ENCODE measurements at regions not wholly inside any gene's neighbourhood (a gene's known extent, or its start where the extent isn't known, plus 50 kb on each side); places are given as distances from the start of the nearest gene placed in this dataset.
"Not testable (repeated sequence)": the region's sequence is repeated elsewhere in the genome, so short reads cannot be mapped to it uniquely, and the experiment has no call there.

DNA sequence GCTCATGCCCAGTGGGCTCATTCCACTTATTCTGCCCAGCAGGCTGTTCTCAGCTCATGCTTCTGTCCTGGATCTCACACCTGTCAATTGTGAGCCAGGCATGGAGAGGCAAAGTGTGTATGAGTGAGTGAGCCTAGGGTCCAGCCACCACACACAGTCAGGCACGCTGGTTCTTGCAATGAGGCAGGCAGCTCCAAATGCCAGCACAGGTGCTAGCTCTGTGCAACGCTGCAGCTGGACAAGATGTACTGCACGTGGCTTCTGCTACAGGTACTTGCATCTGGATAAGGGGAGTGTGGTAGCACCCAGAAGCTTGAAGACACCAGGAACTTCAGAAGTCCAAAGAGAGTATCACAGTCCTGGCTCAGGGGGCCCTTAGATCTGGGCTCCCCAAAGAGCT is 1249.4 kb upstream of the IGFBP7 start:
- no peak for DNase-seq

DNA sequence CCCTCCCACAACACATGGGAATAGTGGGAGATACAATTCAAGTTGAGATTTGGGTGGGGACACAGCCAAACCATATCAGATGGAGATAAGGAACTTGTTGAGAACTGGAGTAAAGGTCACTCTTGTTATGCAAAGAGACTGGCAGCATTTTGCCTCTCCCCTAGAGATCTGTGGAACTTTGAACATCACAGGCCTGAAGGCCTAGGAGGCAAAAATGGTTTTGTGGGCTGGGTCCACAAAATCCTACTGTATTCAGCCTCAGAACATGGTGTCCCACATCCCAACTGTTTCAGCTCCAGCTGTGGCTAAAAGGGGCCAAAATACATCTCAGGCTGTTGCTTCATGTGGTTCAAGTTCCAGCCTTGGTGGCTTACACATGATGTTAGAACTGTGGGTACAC is 1247.8 kb upstream of the IGFBP7 start:
- DNase-seq: no peak

DNA sequence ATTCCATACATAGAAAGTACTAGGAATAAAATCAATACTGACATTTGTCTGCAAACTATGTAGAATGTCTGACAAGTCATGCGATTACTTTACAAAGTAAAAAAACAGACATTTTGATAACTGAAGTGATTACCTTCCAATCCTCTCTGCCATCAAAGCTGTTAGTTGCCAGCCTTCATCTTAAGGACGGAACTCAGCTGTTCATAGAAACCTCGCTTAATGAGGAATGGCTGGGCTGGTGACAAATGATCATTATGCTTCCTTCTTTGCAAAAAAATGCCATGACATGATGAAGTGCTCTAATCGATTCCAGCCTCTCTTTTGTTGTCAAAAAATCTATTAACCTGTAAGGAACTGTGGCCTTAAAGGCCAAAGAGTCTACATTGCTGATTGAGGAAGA is 1214.9 kb upstream of the IGFBP7 start:
- no peak for DNase-seq

DNA sequence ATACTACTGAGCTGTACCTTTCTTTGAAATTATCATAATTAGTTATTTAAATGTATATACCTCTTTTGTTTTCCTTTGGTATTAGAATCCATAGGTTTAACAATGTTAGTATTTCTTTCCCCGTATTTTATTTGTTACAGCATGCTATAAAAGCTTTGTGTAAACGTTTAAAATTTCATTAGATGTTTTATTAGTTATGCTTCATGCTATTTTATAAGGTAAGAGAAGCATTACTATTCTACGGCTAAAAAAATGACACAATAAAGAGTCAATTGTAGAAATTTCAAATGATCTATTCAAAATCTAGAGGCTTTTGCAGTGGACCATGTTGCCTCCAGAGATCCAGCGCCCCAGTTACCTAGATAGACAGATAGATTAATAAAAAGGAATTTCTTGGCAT is 1203.3 kb upstream of the IGFBP7 start:
- no peak for DNase-seq

DNA sequence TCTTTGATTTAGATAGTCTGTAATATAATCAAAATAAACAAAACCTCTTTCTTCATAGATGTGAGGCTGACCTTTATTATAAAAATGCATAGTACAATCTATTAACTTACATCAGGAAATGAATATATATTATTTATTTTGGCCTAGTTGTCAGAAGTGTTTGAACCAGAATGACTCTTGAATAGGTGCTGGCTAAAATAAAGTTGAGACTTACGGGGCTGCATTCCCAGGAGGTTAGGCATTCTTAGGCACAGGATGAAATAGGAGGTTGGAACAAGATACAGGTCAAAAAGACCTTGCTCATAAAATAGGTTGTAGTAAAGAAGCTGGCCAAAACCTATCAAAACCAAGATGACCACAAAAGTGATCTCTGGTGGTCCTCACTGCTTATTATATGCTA is 1193.3 kb upstream of the IGFBP7 start:
- DNase-seq: no peak

DNA sequence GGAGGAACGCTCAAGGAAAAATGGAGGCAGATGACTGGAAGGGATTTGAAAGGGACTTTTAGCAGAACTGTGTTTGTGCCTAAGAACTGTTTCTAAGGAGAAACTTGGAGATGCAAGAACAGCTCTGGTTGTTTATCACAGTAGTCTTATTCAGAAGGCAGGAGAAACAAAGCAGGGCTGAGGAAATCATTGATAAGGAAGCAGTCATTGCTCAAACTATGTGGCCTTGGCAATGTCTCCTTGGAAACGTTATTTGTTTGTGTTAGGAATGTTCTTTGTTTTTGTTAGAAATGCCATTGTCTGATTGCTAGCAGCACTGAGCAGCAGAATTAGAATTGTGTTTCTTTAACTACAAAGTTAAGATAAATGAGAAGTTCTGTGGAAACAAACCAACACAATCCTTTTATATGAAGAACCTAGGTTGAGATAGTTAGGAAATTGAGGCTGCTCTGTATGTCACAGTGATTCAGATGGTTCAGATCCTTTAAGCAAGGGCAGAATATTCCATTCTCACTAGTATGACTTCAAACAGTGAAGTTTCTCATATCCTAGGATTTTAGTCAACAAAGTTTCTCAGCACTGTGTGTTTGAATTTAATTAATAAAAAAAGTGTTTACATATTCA is 1191.3 kb upstream of the IGFBP7 start:
- no peak for DNase-seq

DNA sequence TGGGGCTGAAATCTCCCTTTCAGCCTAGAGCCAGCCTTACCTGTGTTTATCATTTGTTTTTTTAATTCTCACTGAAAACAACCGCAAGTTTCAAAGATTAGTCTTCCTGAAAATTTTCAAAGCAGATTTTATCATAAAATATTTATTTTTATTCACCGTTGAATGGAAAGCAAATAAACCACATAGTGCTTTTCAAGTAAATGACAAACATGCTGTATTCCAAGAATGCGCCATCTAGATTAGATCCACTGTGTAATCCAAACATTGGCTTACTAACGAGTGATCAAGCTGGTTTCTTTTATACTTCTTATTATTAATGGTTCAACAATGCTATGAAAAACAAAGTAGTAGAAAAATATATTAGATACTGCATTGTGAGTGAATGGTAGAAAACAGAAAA is 1176.2 kb upstream of the IGFBP7 start:
- no peak for DNase-seq

DNA sequence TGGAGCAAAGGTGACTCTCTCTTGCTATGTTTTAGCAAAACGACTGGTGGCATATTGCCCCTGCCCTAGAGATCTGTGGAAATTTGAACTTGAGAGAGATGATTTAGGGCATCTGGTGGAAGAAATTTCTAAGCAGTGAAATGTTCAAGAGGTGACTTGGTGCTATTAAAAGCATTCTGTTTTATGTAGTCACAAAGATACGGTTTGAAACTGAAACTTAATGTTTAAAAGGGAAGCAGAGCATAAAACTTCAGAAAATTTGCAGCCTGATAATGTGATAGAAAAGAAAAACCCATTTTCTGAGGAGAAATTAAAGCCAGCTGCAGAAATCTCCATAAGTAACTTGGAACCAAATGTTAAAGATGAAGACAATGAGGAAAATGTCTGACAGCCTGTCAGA is 1170.7 kb upstream of the IGFBP7 start:
- not testable (repeated sequence) for DNase-seq

DNA sequence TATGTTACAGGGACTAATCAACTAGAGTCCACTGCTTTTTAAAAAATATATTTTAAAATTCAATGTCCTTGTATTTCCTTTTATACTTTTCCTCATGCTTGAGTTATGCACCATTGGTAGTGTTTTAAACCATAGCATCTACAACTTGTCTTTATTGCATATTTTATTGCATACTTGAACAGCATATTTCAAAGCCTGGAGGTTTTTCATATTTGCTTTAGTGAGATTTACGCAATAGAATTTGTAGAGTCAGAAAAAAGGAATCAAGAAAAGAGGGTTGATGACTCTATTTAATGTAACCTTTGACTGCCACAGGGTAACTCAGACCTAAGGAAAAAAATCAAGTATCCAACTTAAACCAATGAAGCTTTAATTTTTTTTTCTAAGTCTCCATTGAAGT is 1165.7 kb upstream of the IGFBP7 start:
- DNase-seq: no peak

DNA sequence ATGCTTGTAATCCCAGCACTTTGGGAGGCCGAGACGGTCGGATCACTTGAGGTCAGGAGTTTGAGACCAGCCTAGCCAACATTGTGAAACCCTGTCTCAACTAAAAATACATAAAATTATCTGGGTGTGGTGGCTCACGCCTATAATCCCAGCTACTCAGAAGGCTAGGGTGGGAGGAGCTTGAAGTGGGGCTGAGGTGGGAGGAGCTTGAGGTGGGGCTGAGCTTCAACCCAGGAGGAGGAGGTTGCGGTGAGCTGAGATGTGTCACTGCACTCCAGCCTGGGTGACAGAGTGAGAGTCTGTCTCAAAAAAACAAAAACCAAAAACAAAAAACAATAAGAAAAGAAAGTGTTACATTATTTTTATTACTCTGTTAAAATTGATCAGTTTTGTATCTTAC is 1164.4 kb upstream of the IGFBP7 start:
- no peak for DNase-seq

DNA sequence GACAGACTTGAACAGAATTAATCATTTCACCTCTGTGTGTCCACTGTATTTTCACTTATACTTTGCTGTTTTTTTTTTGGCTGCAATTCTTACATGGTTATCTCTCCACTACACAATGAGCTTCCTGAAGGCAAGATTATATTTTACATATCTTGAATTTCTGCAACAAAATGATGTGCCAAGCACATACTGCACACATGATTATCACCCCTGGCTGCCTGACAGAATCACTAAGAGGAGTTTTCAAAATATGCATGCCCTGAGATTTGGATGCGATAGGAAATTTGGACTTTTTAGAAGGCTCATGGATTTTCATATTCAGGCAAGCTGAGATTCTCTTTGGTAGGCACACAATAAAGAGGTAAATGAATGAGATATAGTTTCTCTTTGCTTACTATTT is 1162.1 kb upstream of the IGFBP7 start:
- no peak for DNase-seq

DNA sequence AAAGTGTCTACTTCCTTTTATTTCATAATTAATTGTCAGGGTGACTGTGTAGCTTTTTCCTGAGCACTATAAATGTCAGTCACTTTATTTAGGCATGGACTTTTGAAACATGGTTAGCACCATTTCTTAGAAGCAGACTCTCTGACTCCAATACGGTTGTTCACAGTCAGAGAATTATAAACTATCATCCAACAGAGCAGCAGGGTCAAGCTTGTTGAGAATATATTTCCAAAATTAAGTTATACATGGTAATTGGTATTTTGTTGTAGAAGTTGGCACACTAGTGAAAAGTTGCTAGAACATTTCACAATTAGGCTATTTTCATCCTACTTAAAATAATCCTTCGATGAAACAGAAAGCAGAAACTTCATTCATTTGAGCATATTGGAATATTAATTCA is 1155.5 kb upstream of the IGFBP7 start:
- DNase-seq: no peak

DNA sequence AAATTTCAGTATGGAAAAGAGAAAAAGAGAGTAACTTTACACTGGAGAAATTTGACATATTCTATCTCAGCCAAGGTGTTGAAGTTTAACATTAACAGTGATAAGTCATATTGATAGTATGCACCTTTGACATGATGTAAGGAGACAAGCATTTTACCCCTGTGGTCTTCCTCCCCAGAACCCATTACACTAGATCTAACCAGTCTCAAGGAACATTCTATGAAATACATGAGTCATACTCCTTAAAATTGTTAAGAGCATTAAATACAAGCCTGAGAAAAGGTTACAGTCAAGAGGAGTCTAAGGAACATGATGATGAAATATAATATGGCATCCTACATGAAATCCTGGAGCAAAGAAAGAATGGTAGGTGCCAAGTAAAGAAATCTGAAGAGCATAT is 1151.3 kb upstream of the IGFBP7 start:
- no peak for DNase-seq

DNA sequence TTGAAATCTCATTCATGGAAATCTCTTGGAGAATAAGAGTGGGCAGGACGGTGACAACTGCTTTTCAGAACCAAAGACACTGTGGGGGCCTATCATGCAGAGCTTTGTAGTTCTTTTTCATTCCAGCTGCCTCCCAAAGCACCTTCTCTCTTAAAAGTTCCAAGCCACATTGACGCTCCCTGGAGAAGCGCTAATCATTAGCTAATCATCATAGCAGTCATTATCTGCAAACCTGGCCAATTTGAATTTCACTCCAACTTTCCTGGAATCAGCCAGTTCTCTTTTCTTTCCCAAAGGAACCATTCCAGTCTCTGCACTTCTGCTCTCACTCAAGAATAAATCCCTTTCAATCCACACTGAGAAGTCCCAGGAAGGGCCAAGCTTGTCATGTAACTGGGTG is 1144.1 kb upstream of the IGFBP7 start:
- no peak for DNase-seq

DNA sequence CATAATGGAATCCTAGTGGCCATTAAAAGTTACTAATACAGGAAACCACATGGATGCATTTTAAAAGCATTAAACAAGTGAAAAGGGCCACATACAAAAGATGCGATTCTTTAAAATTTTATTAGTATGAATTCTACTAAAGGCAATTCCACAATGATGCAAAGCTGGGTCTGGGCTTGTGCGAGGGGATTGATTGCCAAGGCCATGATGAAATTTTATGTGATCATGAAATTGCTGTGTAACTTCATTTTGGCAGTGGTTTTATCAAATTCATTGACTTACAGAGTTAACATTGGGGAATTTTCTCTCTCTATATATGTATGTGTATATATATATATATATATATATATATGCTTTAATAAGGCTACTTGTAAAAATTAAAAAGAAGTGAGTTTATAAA is 1142.5 kb upstream of the IGFBP7 start:
- no peak for DNase-seq

DNA sequence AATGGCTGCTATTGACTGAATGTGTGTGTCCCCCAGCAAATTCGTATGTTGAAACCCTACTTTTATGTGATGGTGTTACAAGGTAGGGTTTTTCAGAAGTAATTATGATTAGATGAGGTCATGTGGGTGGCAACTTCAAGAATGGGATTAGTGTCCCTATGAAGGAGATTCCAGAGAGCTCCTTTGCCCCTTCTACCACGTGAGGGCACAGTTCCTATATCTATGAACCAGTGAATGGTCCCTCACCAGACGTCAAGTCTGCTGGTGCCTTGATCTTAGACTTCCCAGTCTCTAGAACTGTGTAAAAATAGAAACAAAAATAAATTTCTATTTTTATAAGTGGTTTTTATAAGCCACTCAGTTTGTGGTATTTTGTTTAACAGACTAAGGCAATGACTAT is 1137.6 kb upstream of the IGFBP7 start:
- no peak for DNase-seq

DNA sequence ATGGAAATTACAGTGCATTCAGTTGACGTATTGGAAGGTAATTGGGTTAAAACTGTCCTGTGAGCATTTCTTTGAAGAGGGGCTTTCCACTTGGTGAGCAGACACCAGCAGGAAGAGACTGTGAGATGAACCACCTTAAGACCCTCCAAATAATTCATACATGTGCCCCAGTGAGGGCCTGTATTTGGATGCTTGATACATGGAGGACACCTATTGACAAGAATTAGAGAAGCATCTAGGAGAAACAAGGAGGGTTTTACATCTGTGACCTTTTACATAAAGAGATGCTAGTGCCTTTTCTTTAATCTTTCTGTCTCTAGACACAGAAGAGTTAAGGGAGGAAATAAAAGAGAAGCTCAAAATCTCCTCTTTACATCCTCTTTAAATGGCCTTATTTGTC is 1115.3 kb upstream of the IGFBP7 start:
- DNase-seq: peak in 1 of 3 experiments; percentile 29

DNA sequence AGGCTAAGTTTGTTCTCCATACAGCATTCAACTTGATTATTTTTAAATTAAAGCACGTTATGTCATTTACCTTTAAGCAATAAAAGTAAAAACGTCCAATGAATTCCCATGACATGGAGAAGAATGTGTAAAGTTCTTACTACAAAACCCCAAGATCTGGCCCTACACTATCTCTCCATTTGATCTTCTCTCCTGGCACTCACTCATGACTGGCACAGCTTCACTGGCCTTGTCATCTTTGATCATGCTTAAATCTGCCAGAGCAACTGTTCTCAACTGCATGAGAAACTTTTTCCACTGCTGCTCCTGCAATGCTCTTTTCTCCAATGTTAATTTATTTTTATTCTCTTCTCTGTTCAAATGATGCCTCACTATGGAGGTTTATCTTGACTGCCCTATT is 1109.0 kb upstream of the IGFBP7 start:
- no peak for DNase-seq

DNA sequence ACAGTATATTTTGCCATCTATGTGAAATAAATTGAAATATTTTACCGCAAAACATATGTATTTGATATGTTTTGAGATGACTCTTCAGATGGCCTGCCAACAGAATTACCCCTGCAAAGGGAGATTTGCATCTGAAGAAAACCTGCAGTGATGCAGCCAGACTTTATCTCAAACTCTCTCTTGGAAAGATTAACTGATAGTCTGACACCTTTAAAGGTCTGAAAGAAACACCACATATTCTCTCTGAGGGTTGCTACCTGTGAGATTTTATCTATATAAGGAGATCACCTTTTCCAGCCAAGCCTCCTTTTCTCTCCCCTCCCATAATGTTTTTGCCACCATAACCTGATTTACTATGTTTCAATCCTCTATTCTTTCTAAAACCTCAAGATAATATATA is 1106.3 kb upstream of the IGFBP7 start:
- no peak for DNase-seq

DNA sequence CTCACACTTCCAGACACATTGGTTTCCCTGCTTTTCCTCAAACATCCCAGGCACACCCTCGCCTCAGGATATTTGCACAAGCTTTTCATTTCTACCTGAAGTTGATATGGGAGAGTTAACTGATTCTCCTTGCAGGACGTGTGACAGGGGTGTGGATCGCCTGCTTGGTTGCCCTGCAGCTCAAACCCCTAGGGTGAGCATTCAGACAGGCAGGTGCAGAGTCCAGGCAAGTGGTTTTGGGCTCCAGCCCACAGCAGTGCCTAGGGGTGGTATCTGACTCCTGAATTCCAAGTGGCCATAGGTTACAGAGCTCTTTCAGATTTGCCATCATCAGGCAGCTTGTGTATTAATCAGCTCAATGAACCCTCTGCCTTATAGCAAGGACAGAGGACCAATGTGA is 1104.2 kb upstream of the IGFBP7 start:
- DNase-seq: no peak

DNA sequence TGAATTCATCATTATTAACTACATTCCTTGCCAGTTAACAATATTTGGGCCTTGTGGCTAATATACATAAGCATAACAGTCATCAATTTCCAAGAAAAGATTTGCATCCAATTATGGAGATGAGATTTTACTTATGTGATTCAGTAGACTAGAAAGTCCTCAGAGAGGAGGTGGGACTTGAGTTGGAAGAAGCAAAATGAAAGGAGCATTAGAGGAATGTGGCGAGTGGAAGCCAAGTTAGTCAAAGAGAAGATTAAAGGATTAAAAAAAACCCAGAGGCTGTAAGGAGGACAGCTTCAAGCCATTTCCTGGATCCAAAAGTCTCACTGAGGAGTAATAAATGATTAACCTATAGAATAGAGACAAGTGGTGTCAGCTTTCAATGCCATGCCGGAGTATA is 1099.4 kb upstream of the IGFBP7 start:
- DNase-seq: no peak

DNA sequence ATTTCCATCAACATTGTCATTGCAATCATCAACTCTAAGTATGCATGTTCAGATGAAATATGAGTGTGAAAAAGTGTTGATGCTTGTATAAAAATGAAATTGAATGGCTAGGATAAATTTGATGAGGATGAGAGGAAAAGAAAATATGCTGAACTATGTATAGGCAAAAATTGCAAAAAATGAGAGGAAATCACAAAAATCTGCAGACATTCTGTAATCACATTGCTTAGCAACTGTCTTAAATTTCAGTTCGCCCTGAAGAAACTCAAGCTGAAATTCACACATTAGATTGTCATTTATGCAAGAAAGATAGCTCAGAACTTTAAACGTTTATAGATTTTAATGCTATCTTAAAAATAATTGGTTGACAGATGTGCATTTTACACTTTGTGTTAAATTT is 1098.8 kb upstream of the IGFBP7 start:
- DNase-seq: no peak

DNA sequence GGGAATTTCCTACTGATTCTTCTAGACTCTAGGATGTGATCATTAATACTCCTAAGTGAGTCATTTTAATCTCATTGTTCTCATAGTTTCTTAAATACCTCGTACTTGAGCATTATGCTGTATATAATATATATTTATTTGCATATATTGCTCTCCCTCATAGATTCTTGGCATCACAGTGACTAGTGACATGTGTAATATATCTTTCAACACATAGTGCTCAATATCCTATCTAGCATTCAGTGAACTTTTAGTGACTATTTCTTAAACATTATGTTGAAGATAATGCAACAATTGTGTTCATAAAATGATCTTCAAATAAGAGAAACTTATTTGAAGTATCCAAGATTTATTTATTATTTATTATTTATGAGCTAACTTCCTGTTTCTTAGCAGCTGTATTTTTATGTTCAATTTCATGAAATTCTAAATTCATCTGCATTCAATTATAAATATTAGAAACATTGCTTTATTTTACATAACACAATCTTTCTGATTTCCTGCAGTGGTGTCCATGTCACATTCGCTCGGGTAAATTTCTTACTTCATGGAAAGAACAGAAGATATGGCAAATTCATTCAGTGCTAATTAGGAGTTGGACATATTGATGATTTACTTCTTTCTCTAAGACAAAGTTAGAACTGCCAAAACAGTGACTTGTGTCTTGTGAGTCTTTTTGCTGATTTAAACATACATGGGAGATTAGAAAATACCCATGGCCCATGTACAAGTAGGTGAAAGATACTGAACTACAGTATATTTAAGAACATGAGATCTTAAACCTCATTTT is 1095.5 kb upstream of the IGFBP7 start:
- no peak for DNase-seq

DNA sequence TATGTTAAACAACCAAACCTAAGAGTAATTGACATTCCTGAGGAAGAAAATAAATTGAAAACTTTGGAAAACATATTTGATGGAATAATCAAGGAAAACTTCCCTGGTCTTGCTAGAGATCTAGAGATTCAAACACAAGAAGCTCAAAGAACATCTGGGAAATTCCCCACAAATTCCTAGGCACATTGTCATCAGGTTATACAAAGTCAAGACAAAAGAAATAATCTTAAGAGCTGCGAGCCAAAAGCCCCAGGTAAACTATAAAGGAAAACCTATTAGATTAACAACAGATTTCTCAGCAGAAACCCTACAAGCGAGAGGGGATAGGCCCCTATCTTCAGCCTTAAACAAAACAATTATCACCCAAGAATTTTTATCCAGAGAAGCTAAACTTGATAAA is 1082.0 kb upstream of the IGFBP7 start:
- no peak for DNase-seq

DNA sequence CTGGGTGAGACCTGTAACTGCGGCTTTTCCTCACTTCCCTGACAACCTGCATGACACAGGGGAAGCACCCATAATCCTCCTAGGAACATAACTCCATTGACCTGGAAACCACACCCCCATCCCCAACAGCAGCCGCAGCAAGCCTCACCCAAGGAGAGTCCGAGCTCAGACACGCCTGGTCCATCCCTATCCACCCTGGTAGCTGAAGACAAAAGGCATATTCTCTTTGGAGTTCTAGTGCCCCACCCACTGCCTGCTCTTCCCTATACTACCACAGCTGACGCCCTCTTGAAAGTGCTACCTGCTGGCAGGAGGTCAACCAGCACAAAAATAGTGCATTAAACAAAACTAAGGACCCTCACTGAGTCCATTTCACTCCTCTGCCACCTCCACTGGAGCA is 1080.9 kb upstream of the IGFBP7 start:
- no peak for DNase-seq

Measured in NCI-H1417 (cell line).